ENCODE measurements at regions not wholly inside any gene's neighbourhood (a gene's known extent, or its start where the extent isn't known, plus 50 kb on each side); places are given as distances from the start of the nearest gene placed in this dataset.

DNA sequence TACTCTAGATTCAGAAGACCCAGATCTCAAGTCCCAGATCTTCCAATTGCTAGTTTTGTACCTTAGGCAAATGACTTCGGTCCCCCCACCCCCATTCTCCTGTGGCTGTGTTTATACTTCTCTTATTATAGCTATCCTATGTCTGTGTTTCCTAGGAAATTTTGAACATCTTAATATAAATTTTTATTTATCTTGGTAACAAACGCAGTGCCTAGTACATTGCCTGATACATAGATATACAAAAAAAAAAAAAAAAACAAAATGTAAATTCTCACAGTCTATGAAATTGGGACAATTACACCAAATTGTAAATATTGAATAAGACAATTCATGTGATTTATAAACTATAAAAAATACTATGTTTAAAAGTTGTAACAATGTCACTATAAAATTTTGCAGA, 84.1 kb upstream of the SLC44A3 start:
- no peak for ATAC-seq (ENCODE audit: poor library complexity)
- Mint-ChIP-seq H3K27me3 (peaks cover 12% of the 10 kb centered on the region), H3K4me1 (ENCODE audit: low read depth) (no peaks in the 10 kb centered on the region), H3K36me3 (ENCODE audit: low read depth) (no peaks in the 10 kb centered on the region), H3K9me3 (no peaks in the 10 kb centered on the region), H3K27ac (no peak overlapping the region), H3K4me3 (no peak overlapping the region)
- Histone ChIP-seq H3K4me1 (ENCODE audit: insufficient read depth, low read length) (no peaks in the 10 kb centered on the region), H3K4me3 (ENCODE audit: low read length) (no peak overlapping the region), H3K27ac (ENCODE audit: low read depth in 1 of 2, low read length in 2 of 2) (no peak overlapping the region), H3K36me3 (ENCODE audit: insufficient read depth, low read length) (no peaks in the 10 kb centered on the region), H3K9me3 (ENCODE audit: control insufficient read depth in 1 of 2, insufficient read depth in 1 of 2, low read length in 2 of 2) (no peaks in the 10 kb centered on the region), H3K27me3 (ENCODE audit: control insufficient read depth in 1 of 2, insufficient read depth in 2 of 2, low read length in 2 of 2) (peaks cover 0 to 4% of the 10 kb centered on the region in 2 experiments)
- TF ChIP-seq, protein P1, sequence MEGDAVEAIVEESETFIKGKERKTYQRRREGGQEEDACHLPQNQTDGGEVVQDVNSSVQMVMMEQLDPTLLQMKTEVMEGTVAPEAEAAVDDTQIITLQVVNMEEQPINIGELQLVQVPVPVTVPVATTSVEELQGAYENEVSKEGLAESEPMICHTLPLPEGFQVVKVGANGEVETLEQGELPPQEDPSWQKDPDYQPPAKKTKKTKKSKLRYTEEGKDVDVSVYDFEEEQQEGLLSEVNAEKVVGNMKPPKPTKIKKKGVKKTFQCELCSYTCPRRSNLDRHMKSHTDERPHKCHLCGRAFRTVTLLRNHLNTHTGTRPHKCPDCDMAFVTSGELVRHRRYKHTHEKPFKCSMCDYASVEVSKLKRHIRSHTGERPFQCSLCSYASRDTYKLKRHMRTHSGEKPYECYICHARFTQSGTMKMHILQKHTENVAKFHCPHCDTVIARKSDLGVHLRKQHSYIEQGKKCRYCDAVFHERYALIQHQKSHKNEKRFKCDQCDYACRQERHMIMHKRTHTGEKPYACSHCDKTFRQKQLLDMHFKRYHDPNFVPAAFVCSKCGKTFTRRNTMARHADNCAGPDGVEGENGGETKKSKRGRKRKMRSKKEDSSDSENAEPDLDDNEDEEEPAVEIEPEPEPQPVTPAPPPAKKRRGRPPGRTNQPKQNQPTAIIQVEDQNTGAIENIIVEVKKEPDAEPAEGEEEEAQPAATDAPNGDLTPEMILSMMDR (IDR thresholded peaks at IDR 0.05) = no peak
- CTCF ChIA-PET = no interaction called here
- no peak for DNase-seq
- POLR2A ChIA-PET = no interaction called here
- intact Hi-C loops (cut with DNase I, micrococcal nuclease) = no loop called here

DNA sequence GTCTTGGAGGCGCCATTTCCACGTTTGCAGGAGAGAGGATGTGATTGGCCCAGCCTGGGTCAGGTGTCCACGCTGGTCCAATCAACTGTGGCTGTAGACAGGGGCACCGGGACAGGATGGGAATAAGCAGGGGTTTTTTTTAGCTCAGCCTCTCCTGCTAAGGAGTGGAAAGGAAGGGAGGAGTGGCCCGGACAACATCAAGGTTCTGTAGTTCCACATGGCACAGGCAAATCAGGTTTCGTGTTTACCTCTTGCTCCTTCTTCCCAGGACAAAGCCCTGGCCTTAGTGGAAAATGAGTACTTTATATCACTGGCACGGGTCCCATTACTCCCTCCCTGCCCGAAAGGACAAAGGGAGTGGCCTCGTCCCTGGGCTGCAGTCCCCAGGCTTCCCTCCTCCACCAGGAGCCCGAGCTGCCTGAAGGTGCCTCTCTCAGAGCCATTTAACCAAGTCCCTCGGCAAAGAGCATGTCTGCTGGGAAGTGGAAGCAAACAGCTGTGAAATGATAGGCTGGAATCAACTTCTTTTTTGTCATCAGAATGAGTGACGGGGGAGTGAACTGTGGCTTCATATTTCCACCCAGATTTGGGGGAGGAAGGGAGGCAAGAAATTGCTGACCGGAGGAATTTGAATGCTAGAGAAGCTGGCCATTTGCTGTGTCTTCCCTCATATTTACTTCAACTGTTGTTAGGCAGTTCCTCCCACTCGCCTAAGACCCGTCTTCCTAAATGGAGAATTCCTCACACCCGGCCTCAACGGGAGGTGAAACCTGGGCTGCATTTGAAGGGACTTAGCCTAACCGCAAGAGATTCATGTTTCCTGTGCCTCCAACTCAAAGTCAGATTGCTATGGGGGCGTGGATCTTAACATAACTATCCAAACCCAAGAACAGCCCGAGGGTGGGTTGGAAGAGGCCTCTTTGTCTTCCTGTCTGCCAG, 84.9 kb upstream of the SLC44A3 start:
- Mint-ChIP-seq H3K4me1 (ENCODE audit: low read depth) (no peaks in the 10 kb centered on the region), H3K36me3 (ENCODE audit: low read depth) (no peaks in the 10 kb centered on the region), H3K4me3 (no peak overlapping the region), H3K9me3 (no peaks in the 10 kb centered on the region), H3K27me3 (peaks cover 11% of the 10 kb centered on the region), H3K27ac (no peak overlapping the region)
- CTCF ChIA-PET = no interaction called here
- no peak for DNase-seq
- no peak overlapping the region for H3K4me3 ChIP-seq (ENCODE audit: low read length)
- H3K9me3 ChIP-seq (ENCODE audit: control insufficient read depth in 1 of 2, insufficient read depth in 1 of 2, low read length in 2 of 2) = peaks cover 0 to 3% of the 10 kb centered on the region in 2 experiments
- H3K27me3 ChIP-seq (ENCODE audit: control insufficient read depth in 1 of 2, insufficient read depth in 2 of 2, low read length in 2 of 2) = peaks cover 0 to 4% of the 10 kb centered on the region in 2 experiments
- TF ChIP-seq, protein P1 (IDR thresholded peaks at IDR 0.05) = no peak
- no peaks in the 10 kb centered on the region for H3K4me1 ChIP-seq (ENCODE audit: insufficient read depth, low read length)
- intact Hi-C loops (cut with DNase I, micrococcal nuclease) = no loop called here
- no peak for ATAC-seq (ENCODE audit: poor library complexity)
- no peaks in the 10 kb centered on the region for H3K36me3 ChIP-seq (ENCODE audit: insufficient read depth, low read length)
- H3K27ac ChIP-seq (ENCODE audit: low read depth in 1 of 2, low read length in 2 of 2) = no peak overlapping the region
- POLR2A ChIA-PET = no interaction called here

DNA sequence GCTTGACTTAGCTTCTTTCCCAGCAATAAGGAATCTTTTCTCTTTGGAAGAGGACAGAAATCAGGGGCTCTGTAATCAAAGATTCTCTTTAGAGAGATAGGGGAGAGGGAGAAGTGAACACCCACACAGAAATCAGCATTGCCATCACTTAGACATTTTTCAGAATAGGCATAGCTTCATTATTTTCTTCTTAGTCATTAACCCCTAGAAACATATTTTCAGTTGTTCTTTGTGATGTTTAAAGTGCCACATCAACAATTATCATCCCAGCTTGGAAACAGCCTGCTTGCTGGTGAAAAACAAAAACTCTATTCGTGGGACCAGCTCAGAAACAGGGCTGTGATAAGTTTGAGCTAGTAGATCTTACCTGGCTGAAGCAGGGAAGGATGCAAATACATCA, 88.3 kb upstream of the SLC44A3 start:
- intact Hi-C loops (cut with DNase I, micrococcal nuclease) = no loop called here
- ATAC-seq (ENCODE audit: poor library complexity) (no peak), DNase-seq (no peak)
- H3K27me3 Mint-ChIP-seq = no peaks in the 10 kb centered on the region
- TF ChIP-seq, protein P1 (IDR thresholded peaks at IDR 0.05) = no peak
- H3K27ac Mint-ChIP-seq = no peak overlapping the region
- Histone ChIP-seq H3K4me3 (ENCODE audit: low read length) (no peak overlapping the region), H3K9me3 (ENCODE audit: control insufficient read depth in 1 of 2, insufficient read depth in 1 of 2, low read length in 2 of 2) (peaks cover 0 to 3% of the 10 kb centered on the region in 2 experiments), H3K27ac (ENCODE audit: low read depth in 1 of 2, low read length in 2 of 2) (no peak overlapping the region), H3K36me3 (ENCODE audit: insufficient read depth, low read length) (no peaks in the 10 kb centered on the region), H3K27me3 (ENCODE audit: control insufficient read depth in 1 of 2, insufficient read depth in 2 of 2, low read length in 2 of 2) (no peaks in the 10 kb centered on the region), H3K4me1 (ENCODE audit: insufficient read depth, low read length) (no peaks in the 10 kb centered on the region)
- ChIA-PET CTCF (no interaction called here), POLR2A (no interaction called here)
- H3K4me1 Mint-ChIP-seq (ENCODE audit: low read depth) = no peaks in the 10 kb centered on the region
- no peaks in the 10 kb centered on the region for H3K36me3 Mint-ChIP-seq (ENCODE audit: low read depth)
- H3K9me3 Mint-ChIP-seq = no peaks in the 10 kb centered on the region
- no peak overlapping the region for H3K4me3 Mint-ChIP-seq

Measured in CD4-positive, alpha-beta T cell (primary cell).